ENCODE measurements at regions not wholly inside any gene's neighbourhood (a gene's known extent, or its start where the extent isn't known, plus 50 kb on each side); places are given as distances from the start of the nearest gene placed in this dataset.

- TF ChIP-seq, protein P1, sequence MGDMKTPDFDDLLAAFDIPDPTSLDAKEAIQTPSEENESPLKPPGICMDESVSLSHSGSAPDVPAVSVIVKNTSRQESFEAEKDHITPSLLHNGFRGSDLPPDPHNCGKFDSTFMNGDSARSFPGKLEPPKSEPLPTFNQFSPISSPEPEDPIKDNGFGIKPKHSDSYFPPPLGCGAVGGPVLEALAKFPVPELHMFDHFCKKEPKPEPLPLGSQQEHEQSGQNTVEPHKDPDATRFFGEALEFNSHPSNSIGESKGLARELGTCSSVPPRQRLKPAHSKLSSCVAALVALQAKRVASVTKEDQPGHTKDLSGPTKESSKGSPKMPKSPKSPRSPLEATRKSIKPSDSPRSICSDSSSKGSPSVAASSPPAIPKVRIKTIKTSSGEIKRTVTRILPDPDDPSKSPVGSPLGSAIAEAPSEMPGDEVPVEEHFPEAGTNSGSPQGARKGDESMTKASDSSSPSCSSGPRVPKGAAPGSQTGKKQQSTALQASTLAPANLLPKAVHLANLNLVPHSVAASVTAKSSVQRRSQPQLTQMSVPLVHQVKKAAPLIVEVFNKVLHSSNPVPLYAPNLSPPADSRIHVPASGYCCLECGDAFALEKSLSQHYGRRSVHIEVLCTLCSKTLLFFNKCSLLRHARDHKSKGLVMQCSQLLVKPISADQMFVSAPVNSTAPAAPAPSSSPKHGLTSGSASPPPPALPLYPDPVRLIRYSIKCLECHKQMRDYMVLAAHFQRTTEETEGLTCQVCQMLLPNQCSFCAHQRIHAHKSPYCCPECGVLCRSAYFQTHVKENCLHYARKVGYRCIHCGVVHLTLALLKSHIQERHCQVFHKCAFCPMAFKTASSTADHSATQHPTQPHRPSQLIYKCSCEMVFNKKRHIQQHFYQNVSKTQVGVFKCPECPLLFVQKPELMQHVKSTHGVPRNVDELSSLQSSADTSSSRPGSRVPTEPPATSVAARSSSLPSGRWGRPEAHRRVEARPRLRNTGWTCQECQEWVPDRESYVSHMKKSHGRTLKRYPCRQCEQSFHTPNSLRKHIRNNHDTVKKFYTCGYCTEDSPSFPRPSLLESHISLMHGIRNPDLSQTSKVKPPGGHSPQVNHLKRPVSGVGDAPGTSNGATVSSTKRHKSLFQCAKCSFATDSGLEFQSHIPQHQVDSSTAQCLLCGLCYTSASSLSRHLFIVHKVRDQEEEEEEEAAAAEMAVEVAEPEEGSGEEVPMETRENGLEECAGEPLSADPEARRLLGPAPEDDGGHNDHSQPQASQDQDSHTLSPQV (IDR thresholded peaks at IDR 0.05): no peak
- TF ChIP-seq, protein P2, sequence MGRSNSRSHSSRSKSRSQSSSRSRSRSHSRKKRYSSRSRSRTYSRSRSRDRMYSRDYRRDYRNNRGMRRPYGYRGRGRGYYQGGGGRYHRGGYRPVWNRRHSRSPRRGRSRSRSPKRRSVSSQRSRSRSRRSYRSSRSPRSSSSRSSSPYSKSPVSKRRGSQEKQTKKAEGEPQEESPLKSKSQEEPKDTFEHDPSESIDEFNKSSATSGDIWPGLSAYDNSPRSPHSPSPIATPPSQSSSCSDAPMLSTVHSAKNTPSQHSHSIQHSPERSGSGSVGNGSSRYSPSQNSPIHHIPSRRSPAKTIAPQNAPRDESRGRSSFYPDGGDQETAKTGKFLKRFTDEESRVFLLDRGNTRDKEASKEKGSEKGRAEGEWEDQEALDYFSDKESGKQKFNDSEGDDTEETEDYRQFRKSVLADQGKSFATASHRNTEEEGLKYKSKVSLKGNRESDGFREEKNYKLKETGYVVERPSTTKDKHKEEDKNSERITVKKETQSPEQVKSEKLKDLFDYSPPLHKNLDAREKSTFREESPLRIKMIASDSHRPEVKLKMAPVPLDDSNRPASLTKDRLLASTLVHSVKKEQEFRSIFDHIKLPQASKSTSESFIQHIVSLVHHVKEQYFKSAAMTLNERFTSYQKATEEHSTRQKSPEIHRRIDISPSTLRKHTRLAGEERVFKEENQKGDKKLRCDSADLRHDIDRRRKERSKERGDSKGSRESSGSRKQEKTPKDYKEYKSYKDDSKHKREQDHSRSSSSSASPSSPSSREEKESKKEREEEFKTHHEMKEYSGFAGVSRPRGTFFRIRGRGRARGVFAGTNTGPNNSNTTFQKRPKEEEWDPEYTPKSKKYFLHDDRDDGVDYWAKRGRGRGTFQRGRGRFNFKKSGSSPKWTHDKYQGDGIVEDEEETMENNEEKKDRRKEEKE (IDR thresholded peaks at IDR 0.05): no peak
- TF ChIP-seq REST (IDR thresholded peaks at IDR 0.05; ENCODE audit: low read depth, low read length): no peak
Observed at GRCh38 chr3:147875498-147875897, 466.3 kb downstream of the ZIC1 start (continued).
